WTC11 (cell line): ENCODE measurements at regions not wholly inside any gene's neighbourhood (a gene's known extent, or its start where the extent isn't known, plus 50 kb on each side); places are given as distances from the start of the nearest gene placed in this dataset.

Experiments
- ATAC-seq: fragments of 200-7000 bp; cut with Tn5 transposase; 2 replicates; pipeline ENCODE4 v1.10.0; 2021; ENCODE audit warnings: mild to moderate bottlenecking, moderate library complexity
- CTCF ChIA-PET: fragments of 300-600 bp; sonication (Branson Sonifier 250); formaldehyde crosslinking; loops from one replicate; lab custom pipeline; 2021; ENCODE audit warnings: antibody characterized with exemption; lab: Charles Lee
- POLR2A ChIA-PET: fragments of 350-600 bp; sonication (Branson Sonifier 250); formaldehyde crosslinking; loops from one replicate; lab custom pipeline; 2021; ENCODE audit warnings: antibody characterized with exemption; lab: Charles Lee
- DNase-seq: peaks from one replicate; pipeline ENCODE4 v3.0.0; 2021; ENCODE audit warnings: low spot score
- H3K27ac Mint-ChIP-seq: 2 replicates; pipeline ENCODE4 v1.8.0; 2021; ENCODE audit warnings: mixed read lengths
- H3K27me3 Mint-ChIP-seq: 2 replicates; pipeline ENCODE4 v1.8.0; 2021; ENCODE audit warnings: low read depth, mild to moderate bottlenecking, moderate library complexity, mixed read lengths
- H3K36me3 Mint-ChIP-seq: 2 replicates; pipeline ENCODE4 v1.8.0; 2021; ENCODE audit warnings: mixed read lengths
- H3K4me1 Mint-ChIP-seq: 2 replicates; pipeline ENCODE4 v1.8.0; 2022; ENCODE audit warnings: mixed read lengths
- H3K4me3 Mint-ChIP-seq: 2 replicates; pipeline ENCODE4 v1.8.0; 2021; ENCODE audit warnings: mild to moderate bottlenecking, moderate library complexity, mixed read lengths
- H3K9me3 Mint-ChIP-seq: 2 replicates; pipeline ENCODE4 v1.8.0; 2021; ENCODE audit warnings: mixed read lengths
- ARID4B ChIP-seq: sonication (generic); formaldehyde crosslinking; IDR thresholded peaks from 2 replicates; pipeline ENCODE4 v1.8.0; 2023; ENCODE audit warnings: missing genetic modification reagents, mild to moderate bottlenecking, borderline replicate concordance
- ATF2 ChIP-seq: sonication (generic); formaldehyde crosslinking; IDR thresholded peaks from 2 replicates; pipeline ENCODE4 v1.8.1; 2022; ENCODE audit warnings: low read depth, missing genetic modification reagents, borderline replicate concordance
- CBFB ChIP-seq: sonication (generic); formaldehyde crosslinking; IDR thresholded peaks from 2 replicates; pipeline ENCODE4 v1.8.1; 2022; ENCODE audit warnings: mild to moderate bottlenecking, low read depth, missing genetic modification reagents
- CDX4 ChIP-seq: fragments of 250-450 bp; sonication (Bioruptor Pico); IDR thresholded peaks from 2 replicates; pipeline ENCODE4 v1.9.0; 2021; ENCODE audit warnings: moderate library complexity, mild to moderate bottlenecking, inconsistent platforms, borderline replicate concordance
- CREB1 ChIP-seq: sonication (generic); formaldehyde crosslinking; IDR thresholded peaks from 2 replicates; pipeline ENCODE4 v1.8.0; 2023; ENCODE audit warnings: mild to moderate bottlenecking, missing genetic modification reagents
- FOXP1 ChIP-seq: sonication (generic); formaldehyde crosslinking; IDR thresholded peaks from 2 replicates; pipeline ENCODE4 v1.8.0; 2022; ENCODE audit warnings: missing genetic modification reagents, mild to moderate bottlenecking, moderate library complexity, borderline replicate concordance
- GTF2I ChIP-seq: fragments of 250-450 bp; sonication (Bioruptor Pico); conservative IDR thresholded peaks from 2 replicates; pipeline ENCODE4 v1.4.0; 2021; ENCODE audit warnings: mild to moderate bottlenecking
- MLX ChIP-seq: sonication (generic); formaldehyde crosslinking; IDR thresholded peaks from 2 replicates; pipeline ENCODE4 v1.8.1; 2023; ENCODE audit warnings: mild to moderate bottlenecking, missing genetic modification reagents, moderate library complexity
- MXD4 ChIP-seq: fragments of 250-450 bp; sonication (Bioruptor Pico); IDR thresholded peaks from 2 replicates; pipeline ENCODE4 v1.8.0; 2021; ENCODE audit warnings: mild to moderate bottlenecking, moderate library complexity, borderline replicate concordance
- NFE2L1 ChIP-seq: sonication (generic); formaldehyde crosslinking; IDR thresholded peaks from 2 replicates; pipeline ENCODE4 v1.8.1; 2023; ENCODE audit warnings: missing genetic modification reagents
- NR1H2 ChIP-seq: sonication (generic); formaldehyde crosslinking; IDR thresholded peaks from 2 replicates; pipeline ENCODE4 v1.9.0; 2021; ENCODE audit warnings: mild to moderate bottlenecking, moderate library complexity, missing genetic modification reagents
- NR2C2 ChIP-seq: sonication (generic); formaldehyde crosslinking; IDR thresholded peaks from 2 replicates; pipeline ENCODE4 v1.8.0; 2022; ENCODE audit warnings: mild to moderate bottlenecking, missing genetic modification reagents
- OVOL2 ChIP-seq: fragments of 250-450 bp; sonication (Bioruptor Pico); IDR thresholded peaks from 2 replicates; pipeline ENCODE4 v1.9.0; 2021; ENCODE audit warnings: mild to moderate bottlenecking, borderline replicate concordance
- SP1 ChIP-seq: sonication (generic); formaldehyde crosslinking; conservative IDR thresholded peaks from 2 replicates; pipeline ENCODE4 v1.8.1; 2022; ENCODE audit warnings: missing genetic modification reagents
- ZNF232 ChIP-seq: sonication (generic); formaldehyde crosslinking; IDR thresholded peaks from 2 replicates; pipeline ENCODE4 v1.8.0; 2022; ENCODE audit warnings: mild to moderate bottlenecking, missing genetic modification reagents
- ZNF425 ChIP-seq: fragments of 250-450 bp; sonication (Bioruptor Pico); conservative IDR thresholded peaks from 2 replicates; pipeline ENCODE4 v1.9.0; 2021; ENCODE audit warnings: mild to moderate bottlenecking
- ZSCAN18 ChIP-seq: fragments of 250-450 bp; sonication (Bioruptor Pico); IDR thresholded peaks from 2 replicates; pipeline ENCODE4 v2.1.2; 2022; ENCODE audit warnings: mild to moderate bottlenecking, moderate library complexity

GRCh38 chr3:28846971-28847478 is 433.8 kb upstream of the RBMS3 start:
- TF ChIP-seq MXD4 (CRISPR knock-in tag), result no peak
- ChIA-PET POLR2A (no interaction called here), CTCF (interaction anchor here (1.3 kb wide), 1 partner anchor 180 kb away, joined by 4 read pairs; no protein-coding TSS in a partner anchor)
- no peaks in the 10 kb centered on the region for H3K36me3 Mint-ChIP-seq
- no peak overlapping the region for H3K27ac Mint-ChIP-seq
- no peaks in the 10 kb centered on the region for H3K9me3 Mint-ChIP-seq
- no peaks in the 10 kb centered on the region for H3K27me3 Mint-ChIP-seq
- DNase-seq (no peak), ATAC-seq (peak; percentile 43; the same call in 1 of the 2 replicates)
- H3K4me3 Mint-ChIP-seq, result peak overlapping the region; percentile 24; the same call in 1 of the 2 replicates
- peaks cover 20% of the 10 kb centered on the region for H3K4me1 Mint-ChIP-seq

GRCh38 chr3:28847736-28848135 is 433.1 kb upstream of the RBMS3 start:
- ChIA-PET POLR2A (no interaction called here), CTCF (interaction anchor here (1.3 kb wide), 1 partner anchor 180 kb away, joined by 4 read pairs; no protein-coding TSS in a partner anchor)
- DNase-seq, result no peak
- Mint-ChIP-seq H3K4me3 (no peak overlapping the region), H3K9me3 (no peaks in the 10 kb centered on the region), H3K4me1 (peaks cover 17% of the 10 kb centered on the region), H3K27me3 (no peaks in the 10 kb centered on the region), H3K36me3 (no peaks in the 10 kb centered on the region), H3K27ac (no peak overlapping the region)
- ATAC-seq, result no peak
- TF ChIP-seq OVOL2, result no peak
- no peak for TF ChIP-seq ATF2 (CRISPR knock-in tag)
- no peak for TF ChIP-seq NR2C2 (CRISPR knock-in tag)
- TF ChIP-seq, all 79 proteins: peak for 0

- ATAC-seq (no peak), DNase-seq (no peak)
- no peaks in the 10 kb centered on the region for H3K9me3 Mint-ChIP-seq
- H3K4me3 Mint-ChIP-seq, result no peak overlapping the region
- POLR2A ChIA-PET, result no interaction called here
- H3K27me3 Mint-ChIP-seq, result no peaks in the 10 kb centered on the region
- peaks cover 9% of the 10 kb centered on the region for H3K4me1 Mint-ChIP-seq
- CTCF ChIA-PET, result no interaction called here
- no peaks in the 10 kb centered on the region for H3K36me3 Mint-ChIP-seq
- TF ChIP-seq MLX (CRISPR knock-in tag) (no peak), GTF2I (CRISPR knock-in tag) (no peak)
- H3K27ac Mint-ChIP-seq, result no peak overlapping the region
These were observed 430.7 kb upstream of the RBMS3 start for GRCh38 chr3:28850186-28850585.

- Mint-ChIP-seq H3K4me3 (no peak overlapping the region), H3K4me1 (no peaks in the 10 kb centered on the region), H3K9me3 (no peaks in the 10 kb centered on the region), H3K27ac (no peak overlapping the region), H3K36me3 (no peaks in the 10 kb centered on the region), H3K27me3 (no peaks in the 10 kb centered on the region)
- ChIA-PET CTCF (no interaction called here), POLR2A (no interaction called here)
- ATAC-seq, result no peak
- no peak for DNase-seq
- TF ChIP-seq CBFB (CRISPR knock-in tag), result no peak
- TF ChIP-seq CREB1 (CRISPR knock-in tag), result no peak
- TF ChIP-seq NFE2L1 (CRISPR knock-in tag), result no peak
- no peak for TF ChIP-seq NR2C2 (CRISPR knock-in tag)
- no peak for TF ChIP-seq ARID4B (CRISPR knock-in tag)
- TF ChIP-seq ZNF425, result no peak
- TF ChIP-seq SP1 (CRISPR knock-in tag), result no peak
- TF ChIP-seq CDX4 (CRISPR knock-in tag), result no peak
- no peak for TF ChIP-seq NR1H2
- no peak for TF ChIP-seq ZSCAN18 (CRISPR knock-in tag)
- no peak for TF ChIP-seq ZNF232 (CRISPR knock-in tag)
- TF ChIP-seq MLX (CRISPR knock-in tag), result no peak
- TF ChIP-seq FOXP1 (CRISPR knock-in tag), result no peak
These were observed 427.0 kb upstream of the RBMS3 start for GRCh38 chr3:28853830-28854229.
